ENCODE measurements at regions not wholly inside any gene's neighbourhood (a gene's known extent, or its start where the extent isn't known, plus 50 kb on each side); places are given as distances from the start of the nearest gene placed in this dataset.

DNA sequence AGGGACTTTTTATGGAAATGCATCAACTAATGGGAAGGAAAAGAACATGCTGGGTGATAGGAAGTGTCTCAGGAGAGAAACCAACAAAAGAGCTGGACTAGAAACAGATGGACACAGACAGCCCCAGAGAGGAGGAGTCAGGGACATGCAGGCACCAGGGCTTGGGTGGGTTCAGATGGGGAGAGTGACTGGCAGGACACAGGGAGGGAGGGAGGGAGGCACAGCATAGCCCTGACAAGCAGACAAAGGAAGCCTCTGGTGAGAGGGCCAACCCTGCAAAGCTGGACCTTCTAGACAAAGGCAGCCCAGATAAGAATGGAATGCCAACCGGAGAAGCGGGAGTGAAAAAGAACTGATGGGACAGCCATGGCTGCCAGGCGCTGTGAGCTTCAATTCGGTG is 568.8 kb downstream of the AJAP1 start:
- TF ChIP-seq, protein P1, sequence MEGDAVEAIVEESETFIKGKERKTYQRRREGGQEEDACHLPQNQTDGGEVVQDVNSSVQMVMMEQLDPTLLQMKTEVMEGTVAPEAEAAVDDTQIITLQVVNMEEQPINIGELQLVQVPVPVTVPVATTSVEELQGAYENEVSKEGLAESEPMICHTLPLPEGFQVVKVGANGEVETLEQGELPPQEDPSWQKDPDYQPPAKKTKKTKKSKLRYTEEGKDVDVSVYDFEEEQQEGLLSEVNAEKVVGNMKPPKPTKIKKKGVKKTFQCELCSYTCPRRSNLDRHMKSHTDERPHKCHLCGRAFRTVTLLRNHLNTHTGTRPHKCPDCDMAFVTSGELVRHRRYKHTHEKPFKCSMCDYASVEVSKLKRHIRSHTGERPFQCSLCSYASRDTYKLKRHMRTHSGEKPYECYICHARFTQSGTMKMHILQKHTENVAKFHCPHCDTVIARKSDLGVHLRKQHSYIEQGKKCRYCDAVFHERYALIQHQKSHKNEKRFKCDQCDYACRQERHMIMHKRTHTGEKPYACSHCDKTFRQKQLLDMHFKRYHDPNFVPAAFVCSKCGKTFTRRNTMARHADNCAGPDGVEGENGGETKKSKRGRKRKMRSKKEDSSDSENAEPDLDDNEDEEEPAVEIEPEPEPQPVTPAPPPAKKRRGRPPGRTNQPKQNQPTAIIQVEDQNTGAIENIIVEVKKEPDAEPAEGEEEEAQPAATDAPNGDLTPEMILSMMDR (IDR thresholded peaks at IDR 0.05) = no peak
- no peak for TF ChIP-seq POLR2A (IDR thresholded peaks at IDR 0.05)

Data from right lobe of liver (tissue), 4 donors.